ENCODE measurements at regions not wholly inside any gene's neighbourhood (a gene's known extent, or its start where the extent isn't known, plus 50 kb on each side); places are given as distances from the start of the nearest gene placed in this dataset.

DNA sequence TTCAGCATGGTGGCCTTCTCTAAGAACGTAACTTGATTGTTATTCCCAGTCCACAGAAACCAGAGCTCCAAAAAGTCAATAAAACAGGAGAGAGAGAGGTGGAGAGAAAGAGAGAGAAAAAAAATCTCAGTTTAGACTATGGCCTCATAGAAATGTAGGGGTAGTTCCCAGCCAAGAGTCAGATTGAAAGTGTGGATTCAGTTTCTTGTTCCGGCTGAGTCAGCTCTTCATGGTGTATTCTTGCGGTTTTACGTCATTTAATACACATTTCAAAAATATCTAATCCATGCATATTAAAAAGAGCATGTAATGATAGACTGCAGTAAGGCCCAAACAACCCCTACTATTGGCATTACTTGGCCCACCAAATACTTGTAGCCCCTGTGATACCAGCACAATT, 303.9 kb downstream of the ETAA1 start:
- intact Hi-C loops (cut with DNase I), result no loop called here
- DNase-seq (no peak), ATAC-seq (no peak)
- 87 to 92% methylated on average over 4 of the region's 4 CpGs for WGBS, 2 donors
- no peaks in the 10 kb centered on the region for H3K27me3 ChIP-seq
- H3K4me3 ChIP-seq, result no peak overlapping the region
- no peaks in the 10 kb centered on the region for H3K36me3 ChIP-seq
- TF ChIP-seq, protein P1, sequence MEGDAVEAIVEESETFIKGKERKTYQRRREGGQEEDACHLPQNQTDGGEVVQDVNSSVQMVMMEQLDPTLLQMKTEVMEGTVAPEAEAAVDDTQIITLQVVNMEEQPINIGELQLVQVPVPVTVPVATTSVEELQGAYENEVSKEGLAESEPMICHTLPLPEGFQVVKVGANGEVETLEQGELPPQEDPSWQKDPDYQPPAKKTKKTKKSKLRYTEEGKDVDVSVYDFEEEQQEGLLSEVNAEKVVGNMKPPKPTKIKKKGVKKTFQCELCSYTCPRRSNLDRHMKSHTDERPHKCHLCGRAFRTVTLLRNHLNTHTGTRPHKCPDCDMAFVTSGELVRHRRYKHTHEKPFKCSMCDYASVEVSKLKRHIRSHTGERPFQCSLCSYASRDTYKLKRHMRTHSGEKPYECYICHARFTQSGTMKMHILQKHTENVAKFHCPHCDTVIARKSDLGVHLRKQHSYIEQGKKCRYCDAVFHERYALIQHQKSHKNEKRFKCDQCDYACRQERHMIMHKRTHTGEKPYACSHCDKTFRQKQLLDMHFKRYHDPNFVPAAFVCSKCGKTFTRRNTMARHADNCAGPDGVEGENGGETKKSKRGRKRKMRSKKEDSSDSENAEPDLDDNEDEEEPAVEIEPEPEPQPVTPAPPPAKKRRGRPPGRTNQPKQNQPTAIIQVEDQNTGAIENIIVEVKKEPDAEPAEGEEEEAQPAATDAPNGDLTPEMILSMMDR (IDR thresholded peaks at IDR 0.05), result no peak
- H3K27ac ChIP-seq, result no peak overlapping the region
- H3K9me3 ChIP-seq, result no peaks in the 10 kb centered on the region
- H3K4me1 ChIP-seq, result no peaks in the 10 kb centered on the region

DNA sequence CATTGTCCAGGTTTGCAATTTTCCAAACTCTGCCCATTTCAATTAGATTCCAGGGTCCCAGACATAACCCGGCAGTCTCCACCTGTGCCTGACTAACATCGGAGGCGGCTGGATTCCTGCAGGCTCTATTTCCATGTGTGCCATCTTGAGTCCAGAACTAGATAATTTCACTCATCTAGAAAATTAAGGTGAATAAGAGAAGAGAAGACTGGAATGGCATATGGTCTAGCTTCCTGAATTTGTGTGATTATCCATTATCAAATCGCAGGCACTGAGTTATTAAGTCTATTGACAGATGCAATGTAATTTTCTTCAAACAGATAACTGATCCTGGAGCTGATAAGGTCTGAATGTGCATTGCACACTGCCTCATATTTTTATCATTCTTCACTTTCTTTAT, 305.2 kb downstream of the ETAA1 start:
- WGBS, 2 donors, result 88 to 90% methylated on average over 4 of the region's 4 CpGs
- TF ChIP-seq, protein P1 (IDR thresholded peaks at IDR 0.05), result no peak
- H3K9me3 ChIP-seq, result no peaks in the 10 kb centered on the region
- no peaks in the 10 kb centered on the region for H3K36me3 ChIP-seq
- ATAC-seq (no peak), DNase-seq (no peak)
- no peaks in the 10 kb centered on the region for H3K4me1 ChIP-seq
- H3K27me3 ChIP-seq, result no peaks in the 10 kb centered on the region
- intact Hi-C loops (cut with DNase I), result no loop called here
- H3K27ac ChIP-seq, result no peak overlapping the region
- no peak overlapping the region for H3K4me3 ChIP-seq

- Histone ChIP-seq H3K27ac (no peak overlapping the region), H3K4me3 (no peak overlapping the region), H3K9me3 (no peaks in the 10 kb centered on the region), H3K4me1 (no peaks in the 10 kb centered on the region), H3K36me3 (no peaks in the 10 kb centered on the region), H3K27me3 (no peaks in the 10 kb centered on the region)
- 80 to 81% methylated on average over 1 of the region's 1 CpG for WGBS, 2 donors
- TF ChIP-seq, protein P1 (IDR thresholded peaks at IDR 0.05), result no peak
- no peak for DNase-seq
- ATAC-seq, result no peak
- intact Hi-C loops (cut with DNase I), result no loop called here
Observed at GRCh38 chr2:67702937-67703336, 305.8 kb downstream of the ETAA1 start.

DNA sequence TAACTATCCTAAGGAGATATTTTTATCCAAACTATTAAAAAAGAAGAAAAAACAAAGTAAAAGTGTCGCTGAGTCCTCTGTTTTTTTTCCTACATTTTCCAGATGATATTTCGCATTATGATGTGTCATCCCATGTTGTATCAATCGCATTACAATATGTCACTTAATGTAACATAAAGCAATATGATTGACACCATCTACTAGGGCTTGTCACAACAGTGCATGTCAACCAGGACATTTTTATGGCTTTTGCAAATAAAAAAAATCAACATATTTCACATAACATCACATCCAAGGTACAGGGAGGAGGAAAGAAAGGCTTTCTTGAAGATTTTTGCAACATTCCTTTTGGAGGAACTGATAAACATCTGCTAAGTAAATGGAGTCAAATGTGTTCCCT, 308.9 kb downstream of the ETAA1 start:
- TF ChIP-seq, protein P1 (IDR thresholded peaks at IDR 0.05), result no peak
- DNase-seq (no peak), ATAC-seq (no peak)
- H3K36me3 ChIP-seq, result no peaks in the 10 kb centered on the region
- H3K4me3 ChIP-seq, result no peak overlapping the region
- H3K9me3 ChIP-seq, result no peaks in the 10 kb centered on the region
- H3K27me3 ChIP-seq, result no peaks in the 10 kb centered on the region
- H3K4me1 ChIP-seq, result no peaks in the 10 kb centered on the region
- intact Hi-C loops (cut with DNase I), result no loop called here
- no peak overlapping the region for H3K27ac ChIP-seq
- 88 to 93% methylated on average over 3 of the region's 3 CpGs for WGBS, 2 donors

- H3K4me3 ChIP-seq, result no peak overlapping the region
- WGBS, 2 donors, result 90 to 91% methylated on average over 3 of the region's 3 CpGs
- H3K9me3 ChIP-seq, result no peaks in the 10 kb centered on the region
- H3K27me3 ChIP-seq, result no peaks in the 10 kb centered on the region
- H3K4me1 ChIP-seq, result no peaks in the 10 kb centered on the region
- H3K36me3 ChIP-seq, result no peaks in the 10 kb centered on the region
- intact Hi-C loops (cut with DNase I), result no loop called here
- no peak for DNase-seq
- TF ChIP-seq, protein P1 (IDR thresholded peaks at IDR 0.05), result no peak
- no peak for ATAC-seq
- H3K27ac ChIP-seq, result no peak overlapping the region
Observed at GRCh38 chr2:67707896-67708295, 310.8 kb downstream of the ETAA1 start.

Data from heart right ventricle (tissue), 16 donors.